Adipose tissue (tissue), 3 donors: ENCODE measurements at regions not wholly inside any gene's neighbourhood (a gene's known extent, or its start where the extent isn't known, plus 50 kb on each side); places are given as distances from the start of the nearest gene placed in this dataset.

Experiments
- H3K27ac ChIP-seq: one replicate; pipeline ENCODE4 v1.5.1; 2013; ENCODE audit warnings: low read depth, low read length
- WGBS, 3 donors: extraction: QIAGEN DNeasy Blood & Tissue Kit; methylation state at CpG; one replicate each; pipeline ENCODE4 v1.1.7; 2013; 5-methylcytosine and 5-hydroxymethylcytosine counted together
- donor health status: healthy with polysubstance abuse.
- donor health status: Bipolar disorder and iron deficiency.
- donor health status: healthy.

GRCh38 chr1:13956393-13956792, 256.4 kb downstream of the PRDM2 start:
- WGBS, 3 donors = 45 to 48% (median 46%) methylated on average over 4 of the region's 4 CpGs
- no peak overlapping the region for H3K27ac ChIP-seq

- WGBS, 3 donors = 9 to 12% (median 10%) methylated on average over 12 of the region's 12 CpGs
- no peak overlapping the region for H3K27ac ChIP-seq
These were observed 260.5 kb downstream of the PRDM2 start for GRCh38 chr1:13960375-13960987.

- no peak overlapping the region for H3K27ac ChIP-seq
- 66 to 76% (median 75%) methylated on average over 4 of the region's 4 CpGs for WGBS, 3 donors
These were observed 264.8 kb downstream of the PRDM2 start for GRCh38 chr1:13964768-13965167.

GRCh38 chr1:13965770-13966398, 265.9 kb downstream of the PRDM2 start:
- WGBS, 3 donors = 25 to 32% (median 30%) methylated on average over 8 of the region's 8 CpGs
- no peak overlapping the region for H3K27ac ChIP-seq

GRCh38 chr1:13967707-13968106, 267.7 kb downstream of the PRDM2 start:
- WGBS, 3 donors = 87 to 94% (median 90%) methylated on average over 4 of the region's 4 CpGs
- no peak overlapping the region for H3K27ac ChIP-seq

GRCh38 chr1:13968361-13968760, 268.4 kb downstream of the PRDM2 start:
- no peak overlapping the region for H3K27ac ChIP-seq
- 75 to 82% (median 79%) methylated on average over 8 of the region's 8 CpGs for WGBS, 3 donors

DNA sequence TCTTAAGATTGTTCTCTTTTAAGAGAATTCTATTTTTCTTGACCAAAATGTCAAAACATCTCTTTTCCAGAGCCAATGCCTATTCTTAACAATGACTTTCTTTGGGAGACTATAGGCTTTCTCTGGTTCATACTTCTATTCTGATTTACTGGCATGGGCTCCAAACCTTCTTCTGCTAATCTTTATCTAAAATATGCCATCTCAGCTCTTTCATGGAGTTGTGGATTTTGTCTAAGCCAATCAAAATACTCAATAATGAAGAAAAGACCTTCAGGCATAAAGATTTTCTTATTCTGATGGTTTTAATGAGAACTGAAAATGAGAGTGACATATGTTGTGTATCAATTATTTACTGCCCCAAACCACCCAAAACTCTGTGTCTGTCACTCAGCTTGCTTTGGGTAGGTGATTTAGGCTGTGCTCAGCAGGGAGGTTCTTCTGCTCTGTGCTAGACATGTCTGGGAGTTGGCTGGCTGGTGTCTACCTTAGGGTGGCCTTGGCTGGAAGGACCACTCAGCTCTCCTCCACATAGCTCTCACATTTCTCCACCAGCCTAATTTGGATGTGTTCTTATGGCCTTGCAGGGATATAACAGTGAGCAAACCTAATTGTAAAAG, 270.8 kb downstream of the PRDM2 start:
- H3K27ac ChIP-seq = no peak overlapping the region

- 70 to 86% (median 78%) methylated on average over 2 of the region's 2 CpGs for WGBS, 3 donors
- H3K27ac ChIP-seq = no peak overlapping the region
These were observed 276.5 kb downstream of the PRDM2 start for GRCh38 chr1:13976485-13976884.

DNA sequence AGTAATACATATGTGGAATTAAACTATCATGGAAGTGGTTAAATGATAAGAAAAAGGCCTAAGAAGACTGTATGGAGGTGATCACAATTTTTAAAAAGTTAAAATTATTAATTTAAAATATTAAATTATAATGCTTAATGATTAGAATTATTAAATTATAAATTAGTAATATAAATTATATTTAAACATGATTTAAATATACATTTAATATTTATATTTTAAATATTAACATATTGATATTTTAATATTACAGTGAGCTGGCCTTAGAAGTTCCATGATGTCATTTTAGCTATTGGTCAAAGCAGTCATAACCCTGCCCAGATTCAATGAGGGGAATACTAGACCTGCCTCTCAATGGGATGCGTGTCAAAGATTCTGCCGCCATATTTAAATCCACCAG, 281.2 kb downstream of the PRDM2 start:
- 90 to 94% (median 94%) methylated on average over 2 of the region's 2 CpGs for WGBS, 3 donors

DNA sequence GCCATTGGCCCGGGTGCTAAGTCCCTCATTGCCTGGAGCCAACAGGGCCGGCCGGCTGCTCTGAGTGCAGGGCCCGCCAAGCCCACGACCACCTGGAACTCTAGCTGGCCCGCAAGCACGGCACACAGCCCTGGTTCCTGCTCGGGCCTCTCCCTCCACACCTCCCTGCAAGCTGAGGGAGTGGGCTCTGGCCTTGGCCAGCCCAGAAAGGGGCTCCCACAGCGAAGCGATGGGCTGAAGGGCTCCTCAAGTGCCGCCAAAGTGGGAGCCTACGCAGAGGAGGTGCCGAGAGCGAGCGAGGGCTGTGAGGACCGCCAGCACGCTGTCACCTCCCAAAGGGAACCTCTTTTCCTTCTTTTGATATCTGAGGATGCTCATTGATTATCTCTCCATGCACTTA, 283.4 kb downstream of the PRDM2 start:
- no peak overlapping the region for H3K27ac ChIP-seq
- WGBS, 3 donors = 89 to 92% (median 91%) methylated on average over 15 to 17 of the region's 17 CpGs

More for the DNA sequence above, 281.2 kb downstream of the PRDM2 start:
- no peak overlapping the region for H3K27ac ChIP-seq

GRCh38 chr1:13990939-13991338, 291.0 kb downstream of the PRDM2 start:
- H3K27ac ChIP-seq = no peak overlapping the region
- 43 to 84% (median 77%) methylated on average over 5 of the region's 5 CpGs for WGBS, 3 donors

DNA sequence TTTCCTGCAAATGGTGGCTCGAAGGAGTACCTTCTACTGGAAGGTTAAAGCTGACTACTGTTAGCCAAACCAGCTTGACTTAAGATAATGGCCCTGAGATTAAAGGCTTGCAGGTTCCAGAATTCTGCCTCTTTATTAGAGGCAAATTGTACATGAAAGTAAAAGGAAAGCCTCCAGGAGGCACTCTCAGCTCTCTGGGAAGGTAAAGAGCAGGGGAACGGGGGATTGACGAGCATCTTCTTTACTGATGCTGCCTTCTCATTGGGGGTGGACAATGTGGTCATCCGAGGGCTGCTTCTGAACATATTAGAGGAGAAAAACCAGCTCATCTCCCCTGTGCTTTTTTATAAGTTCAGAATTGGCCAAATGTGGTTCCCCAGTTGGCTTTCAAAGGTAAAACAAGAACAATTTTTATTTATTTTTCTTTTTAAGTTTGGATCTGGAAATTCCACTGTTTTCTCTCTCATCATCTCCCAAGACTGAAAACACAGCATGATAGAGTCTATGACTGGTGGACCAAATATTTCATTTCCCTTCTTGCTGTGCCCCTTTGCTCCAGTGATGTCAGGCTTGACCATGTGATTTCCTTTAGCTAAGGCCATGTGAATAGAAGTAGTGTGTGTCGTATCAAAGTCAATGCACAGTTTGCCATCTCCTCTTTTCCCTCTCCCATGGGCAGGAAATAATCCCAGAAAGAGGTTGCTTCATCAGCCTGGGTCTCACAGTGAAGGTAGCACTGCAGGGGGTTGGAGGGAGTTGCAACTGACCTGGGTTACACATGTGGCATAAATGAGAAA, 292.7 kb downstream of the PRDM2 start:
- H3K27ac ChIP-seq = no peak overlapping the region
- 50 to 53% (median 52%) methylated on average over 5 of the region's 5 CpGs for WGBS, 3 donors

GRCh38 chr1:13994386-13994785, 294.4 kb downstream of the PRDM2 start:
- 0 to 24% (median 19%) methylated on average over 1 of the region's 1 CpG for WGBS, 3 donors

GRCh38 chr1:13996334-13996733, 296.3 kb downstream of the PRDM2 start:
- no peak overlapping the region for H3K27ac ChIP-seq
- 23 to 75% (median 61%) methylated on average over 2 of the region's 2 CpGs for WGBS, 3 donors

More at GRCh38 chr1:13994386-13994785, 294.4 kb downstream of the PRDM2 start:
- no peak overlapping the region for H3K27ac ChIP-seq

GRCh38 chr1:14003552-14003951, 303.6 kb downstream of the PRDM2 start:
- 33 to 61% (median 35%) methylated on average over 1 of the region's 1 CpG for WGBS, 3 donors
- no peak overlapping the region for H3K27ac ChIP-seq

DNA sequence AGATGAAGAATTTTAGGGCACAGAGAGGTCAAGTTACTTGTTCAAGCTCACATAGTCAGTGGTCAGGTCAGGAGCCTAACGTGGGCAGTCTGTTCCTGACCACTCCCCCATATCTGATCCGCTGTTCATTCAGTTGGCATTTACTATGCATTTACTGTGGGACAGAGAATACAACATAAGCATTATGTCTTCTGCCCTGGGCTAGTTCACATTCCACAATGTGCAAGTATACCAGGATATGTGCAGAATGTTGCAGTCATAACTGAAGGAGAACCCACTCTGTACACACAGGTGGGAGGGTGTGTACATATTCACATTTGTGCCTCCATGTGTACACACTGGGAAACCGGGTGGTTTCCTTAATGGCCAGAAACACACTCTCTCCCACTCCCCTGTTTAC, 309.6 kb downstream of the PRDM2 start:
- 65 to 82% (median 68%) methylated on average over 3 of the region's 3 CpGs for WGBS, 3 donors
- no peak overlapping the region for H3K27ac ChIP-seq

DNA sequence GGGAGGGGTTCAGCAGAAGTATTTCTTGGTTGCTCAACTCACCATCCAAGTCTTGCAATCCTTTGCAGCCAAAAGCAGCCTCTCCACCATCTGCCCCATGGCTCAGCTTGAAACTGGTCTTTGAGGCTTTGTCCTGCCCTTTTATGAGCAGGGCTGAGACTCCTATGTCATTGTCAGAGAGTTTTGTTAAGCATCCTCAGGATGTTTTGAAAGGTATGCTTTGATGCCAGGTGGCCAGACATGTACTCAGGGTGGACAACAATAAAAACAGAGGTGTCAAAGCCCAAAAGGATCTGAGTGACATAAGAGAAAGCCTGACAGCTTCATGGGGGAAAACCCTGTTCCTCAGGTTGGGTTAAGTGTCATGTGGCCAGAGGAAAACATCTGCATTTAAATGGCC, 310.5 kb downstream of the PRDM2 start:
- H3K27ac ChIP-seq = no peak overlapping the region

- WGBS, 3 donors = 58 to 77% (median 67%) methylated on average over 9 of the region's 9 CpGs
- H3K27ac ChIP-seq = no peak overlapping the region
These were observed 311.1 kb downstream of the PRDM2 start for GRCh38 chr1:14011132-14011531.

DNA sequence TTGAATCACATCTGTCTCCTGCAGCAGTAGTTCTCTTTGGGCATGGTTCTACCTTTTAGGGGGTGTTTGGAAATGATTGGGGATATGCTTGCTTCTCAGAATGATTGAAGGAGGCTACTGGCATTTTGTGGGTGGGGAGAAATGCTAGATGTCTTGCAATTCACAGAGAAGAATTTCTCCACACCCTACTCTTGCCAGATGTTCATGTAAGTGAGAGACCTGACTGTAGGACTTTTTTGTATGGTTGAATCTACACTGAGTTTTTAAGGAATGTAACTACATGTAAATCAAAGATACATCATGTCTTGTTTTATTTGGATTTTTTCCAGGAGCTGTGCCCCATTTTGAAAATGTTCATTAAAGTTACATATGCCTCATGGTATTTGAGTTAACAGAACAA, 311.9 kb downstream of the PRDM2 start:
- no peak overlapping the region for H3K27ac ChIP-seq
